DMS79 (cell line): ENCODE measurements at regions not wholly inside any gene's neighbourhood (a gene's known extent, or its start where the extent isn't known, plus 50 kb on each side); places are given as distances from the start of the nearest gene placed in this dataset.
A peak's percentile ranks its signal among the peaks of the same experiment; 100 is the strongest.

Experiments
- DNase-seq: peaks from one replicate; lab custom pipeline; 2025; lab: John Stamatoyannopoulos, UW

- no peak for DNase-seq
Observed at GRCh38 chr5:100479079-100479688, 56.0 kb upstream of the FAM174A start.

GRCh38 chr5:100472091-100472490 is 63.1 kb upstream of the FAM174A start:
- no peak for DNase-seq

GRCh38 chr5:100469767-100470166 is 65.4 kb upstream of the FAM174A start:
- no peak for DNase-seq

GRCh38 chr5:100464418-100464817 is 70.8 kb upstream of the FAM174A start:
- no peak for DNase-seq

- no peak for DNase-seq
Observed at GRCh38 chr5:100456615-100457014, 78.6 kb upstream of the FAM174A start.

GRCh38 chr5:100452126-100452525 is 83.0 kb upstream of the FAM174A start:
- DNase-seq = no peak

- DNase-seq = no peak
Observed at GRCh38 chr5:100448111-100448528, 87.1 kb upstream of the FAM174A start.

- no peak for DNase-seq
Observed at GRCh38 chr5:100446879-100447430, 88.2 kb upstream of the FAM174A start.

GRCh38 chr5:100444961-100445360 is 90.2 kb upstream of the FAM174A start:
- DNase-seq = no peak

GRCh38 chr5:100434815-100435214 is 100.4 kb upstream of the FAM174A start:
- no peak for DNase-seq

GRCh38 chr5:100432741-100433140 is 102.4 kb upstream of the FAM174A start:
- no peak for DNase-seq

GRCh38 chr5:100430268-100431195 is 104.6 kb upstream of the FAM174A start:
- DNase-seq = no peak

- no peak for DNase-seq
Observed at GRCh38 chr5:100424787-100425186, 110.4 kb upstream of the FAM174A start.

GRCh38 chr5:100424017-100424416 is 111.2 kb upstream of the FAM174A start:
- no peak for DNase-seq

- no peak for DNase-seq
Observed at GRCh38 chr5:100423330-100423729, 111.8 kb upstream of the FAM174A start.

GRCh38 chr5:100421360-100421759 is 113.8 kb upstream of the FAM174A start:
- DNase-seq = no peak

GRCh38 chr5:100418231-100418630 is 116.9 kb upstream of the FAM174A start:
- DNase-seq = no peak

- no peak for DNase-seq
Observed at GRCh38 chr5:100409660-100410151, 125.5 kb upstream of the FAM174A start.

GRCh38 chr5:100407053-100407452 is 128.1 kb upstream of the FAM174A start:
- no peak for DNase-seq

GRCh38 chr5:100406640-100407039 is 128.5 kb upstream of the FAM174A start:
- DNase-seq = peak; percentile 0

GRCh38 chr5:100402071-100402470 is 133.1 kb upstream of the FAM174A start:
- DNase-seq = no peak

GRCh38 chr5:100401149-100401548 is 134.0 kb upstream of the FAM174A start:
- DNase-seq = no peak

- peak; percentile 3 for DNase-seq
Observed at GRCh38 chr5:100398815-100399214, 136.4 kb upstream of the FAM174A start.
